GM20000 (cell line): ENCODE measurements at regions not wholly inside any gene's neighbourhood (a gene's known extent, or its start where the extent isn't known, plus 50 kb on each side); places are given as distances from the start of the nearest gene placed in this dataset.

Source experiments
- DNase-seq: peaks from one replicate; pipeline ENCODE4 v3.0.0; 2012; ENCODE audit warnings: low spot score
- CTCF ChIP-seq: IDR thresholded peaks from 2 replicates; pipeline ENCODE4 v1.5.1; 2012; ENCODE audit warnings: mild to moderate bottlenecking, control low read depth; ENCODE audit errors: extremely low read depth, missing control alignments

- no peak for DNase-seq
- TF ChIP-seq CTCF = no peak
Measured at GRCh38 chr6:41428996-41429421, 93.6 kb downstream of the NCR2 start.

GRCh38 chr6:41429506-41430504 lies 94.4 kb downstream of the NCR2 start:
- DNase-seq = no peak
- no peak for TF ChIP-seq CTCF

GRCh38 chr6:41430875-41431274 lies 95.5 kb downstream of the NCR2 start:
- DNase-seq = no peak
- no peak for TF ChIP-seq CTCF

GRCh38 chr6:41432280-41432679 lies 96.9 kb downstream of the NCR2 start:
- DNase-seq = no peak
- TF ChIP-seq CTCF = no peak

GRCh38 chr6:41434803-41435481 lies 99.5 kb downstream of the NCR2 start:
- DNase-seq = no peak
- TF ChIP-seq CTCF = no peak

GRCh38 chr6:41437604-41438003 lies 102.2 kb downstream of the NCR2 start:
- no peak for TF ChIP-seq CTCF
- DNase-seq = no peak

GRCh38 chr6:41438746-41439145 lies 103.3 kb downstream of the NCR2 start:
- no peak for DNase-seq
- no peak for TF ChIP-seq CTCF
